ENCODE measurements at regions not wholly inside any gene's neighbourhood (a gene's known extent, or its start where the extent isn't known, plus 50 kb on each side); places are given as distances from the start of the nearest gene placed in this dataset.

DNA sequence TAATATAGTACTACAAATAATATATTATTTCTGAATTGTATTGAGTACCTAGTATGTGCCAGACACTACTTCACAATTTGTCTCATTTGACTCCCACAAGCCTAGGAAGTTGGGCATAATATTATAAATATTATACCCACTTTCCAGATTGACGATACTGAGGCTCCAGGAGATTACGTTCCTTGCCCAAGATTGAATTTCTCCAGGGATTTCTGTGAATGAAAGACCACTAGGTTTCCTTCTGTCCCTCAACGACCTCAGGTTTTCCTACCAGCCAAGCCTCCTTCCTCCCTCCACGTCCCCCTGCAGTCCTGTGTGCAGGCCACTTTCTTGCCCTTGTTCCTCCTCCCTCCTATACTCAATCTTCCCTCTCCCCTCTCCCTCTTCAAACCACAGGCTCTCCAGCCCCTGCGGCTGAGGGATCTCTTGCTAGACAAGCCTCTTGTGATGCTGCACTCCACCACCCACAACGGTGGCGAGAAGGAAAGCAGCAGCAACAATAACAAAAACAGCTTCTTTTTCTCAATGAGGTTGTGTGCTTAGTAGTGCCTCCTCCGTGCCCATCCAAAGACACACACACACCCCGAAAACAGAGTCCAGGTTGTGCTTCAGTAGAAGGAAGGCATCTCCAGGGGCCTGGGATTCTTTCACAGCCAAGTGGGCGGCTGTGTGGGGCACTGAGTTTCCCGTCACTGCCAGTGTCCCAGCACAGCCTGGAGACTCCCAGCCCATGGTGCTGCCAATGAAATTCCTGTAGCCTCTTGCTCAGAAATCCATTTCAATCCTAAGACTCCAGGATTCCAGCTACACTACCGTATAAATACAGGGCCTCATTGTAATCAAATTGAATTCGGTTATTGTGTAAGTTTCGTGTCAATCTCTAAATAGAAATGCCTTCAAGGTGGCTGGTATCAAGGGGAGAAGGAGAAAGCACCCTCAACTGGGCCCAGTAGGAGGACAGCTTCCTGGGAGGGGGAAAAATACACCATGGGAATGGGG, 94.4 kb downstream of the NCR2 start:
- DNase-seq, result no peak

DNA sequence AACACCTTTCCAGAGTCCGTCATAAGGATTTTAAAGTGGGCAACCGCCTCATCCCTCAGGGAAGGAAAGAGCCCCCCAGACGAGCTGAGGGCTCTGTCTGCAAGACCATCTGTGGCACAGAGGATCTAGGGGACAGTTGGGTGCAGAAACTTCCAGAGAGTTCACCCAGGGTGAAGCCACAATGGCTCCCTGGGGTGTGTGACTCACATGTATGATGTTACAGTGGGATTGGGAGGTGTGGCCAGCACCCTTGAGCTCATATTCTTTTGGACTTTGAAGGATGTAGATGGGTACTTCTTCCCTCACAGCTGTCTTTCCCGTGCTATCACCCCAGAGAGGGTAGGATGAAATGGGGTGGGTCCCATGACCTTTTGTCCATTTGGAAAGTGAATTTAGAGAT, 95.5 kb downstream of the NCR2 start:
- no peak for DNase-seq

DNA sequence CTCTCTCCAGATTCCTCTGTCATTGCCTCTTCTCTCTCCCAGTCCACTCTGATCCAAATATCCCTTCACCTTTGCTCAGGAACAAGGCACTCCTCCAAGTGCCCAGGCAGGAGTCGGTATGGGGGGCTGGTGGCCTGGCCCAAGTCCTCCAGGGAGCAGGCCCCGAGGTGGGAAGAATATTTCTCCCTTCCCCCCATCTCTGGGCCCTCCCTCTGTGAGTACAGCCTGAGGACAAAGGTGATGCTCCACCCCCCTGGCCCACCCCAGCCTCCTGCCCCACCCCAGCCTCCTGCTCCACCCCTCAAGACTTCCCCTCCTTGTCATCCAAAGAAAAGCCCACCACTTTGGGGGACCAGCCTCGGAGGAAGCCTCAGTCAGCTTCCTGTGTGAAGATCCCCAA, 96.9 kb downstream of the NCR2 start:
- DNase-seq, result no peak

DNA sequence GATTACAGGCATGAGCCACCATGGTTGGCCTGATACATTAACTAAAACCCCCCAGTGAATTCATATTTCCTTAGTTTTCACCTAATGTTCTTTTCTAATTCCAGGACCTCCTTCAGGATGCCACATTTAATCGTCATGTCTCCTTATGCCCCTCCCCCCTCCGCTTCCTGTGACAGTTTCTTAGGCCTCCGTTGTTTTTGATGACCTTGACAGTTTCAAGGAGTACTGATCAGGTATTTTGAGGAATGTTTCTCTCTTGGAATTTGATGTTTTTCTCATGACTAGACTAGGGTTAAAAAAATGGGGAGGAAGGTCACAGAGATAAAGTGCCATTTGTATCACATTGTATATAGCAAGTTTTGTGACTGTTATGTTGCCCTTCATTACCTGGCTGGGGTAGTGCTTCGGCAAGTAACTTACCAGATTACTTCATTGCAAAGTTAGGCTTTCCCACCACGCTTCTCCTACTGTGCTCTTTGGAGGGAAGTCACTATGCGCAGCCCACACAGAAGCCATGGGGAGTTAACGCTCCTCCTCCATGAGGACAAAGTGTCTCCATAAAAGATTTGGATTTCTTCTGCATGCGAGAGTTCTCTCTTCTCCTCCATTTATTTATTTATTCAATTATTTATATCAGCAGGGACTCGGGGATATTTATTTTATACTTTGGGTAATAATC, 99.5 kb downstream of the NCR2 start:
- DNase-seq, result no peak

DNA sequence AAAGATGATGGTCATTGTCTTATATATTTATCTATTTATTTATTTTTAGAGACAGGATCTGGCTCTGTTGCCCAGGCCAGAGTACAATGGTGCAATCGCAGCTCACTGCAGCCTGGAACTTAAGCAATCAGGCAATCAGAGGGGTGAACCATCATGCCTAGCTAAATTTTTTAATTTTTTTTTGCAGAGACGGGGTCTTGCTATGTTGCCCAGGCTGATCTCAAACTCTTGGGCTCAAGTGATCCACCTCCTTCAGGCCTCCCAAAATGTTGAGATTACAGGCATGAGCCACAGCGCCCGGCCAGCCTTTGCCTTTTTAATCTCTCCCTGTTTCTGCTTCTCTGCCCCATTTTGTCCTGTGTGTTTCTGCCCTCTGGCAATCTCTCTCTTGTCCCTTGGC, 102.2 kb downstream of the NCR2 start:
- DNase-seq, result no peak

DNA sequence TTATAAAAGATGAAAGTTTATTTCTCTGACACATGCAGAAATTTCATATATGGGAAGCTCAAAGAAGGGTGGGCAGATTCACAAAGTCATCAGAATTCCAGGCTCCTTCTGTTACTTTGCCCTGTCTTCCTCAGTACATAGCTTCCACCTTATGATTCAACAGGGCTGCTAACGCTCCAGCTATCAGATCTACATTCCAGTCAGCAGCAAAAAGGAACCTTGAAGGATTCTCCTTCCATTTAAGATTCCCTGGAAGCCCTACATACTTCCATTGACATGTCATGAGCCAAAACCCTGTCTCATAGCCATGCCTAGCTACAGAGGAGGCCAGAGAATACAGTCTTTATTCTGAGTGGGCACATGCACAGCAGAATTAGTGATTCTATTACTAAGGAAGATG, 103.3 kb downstream of the NCR2 start:
- no peak for DNase-seq

DNA sequence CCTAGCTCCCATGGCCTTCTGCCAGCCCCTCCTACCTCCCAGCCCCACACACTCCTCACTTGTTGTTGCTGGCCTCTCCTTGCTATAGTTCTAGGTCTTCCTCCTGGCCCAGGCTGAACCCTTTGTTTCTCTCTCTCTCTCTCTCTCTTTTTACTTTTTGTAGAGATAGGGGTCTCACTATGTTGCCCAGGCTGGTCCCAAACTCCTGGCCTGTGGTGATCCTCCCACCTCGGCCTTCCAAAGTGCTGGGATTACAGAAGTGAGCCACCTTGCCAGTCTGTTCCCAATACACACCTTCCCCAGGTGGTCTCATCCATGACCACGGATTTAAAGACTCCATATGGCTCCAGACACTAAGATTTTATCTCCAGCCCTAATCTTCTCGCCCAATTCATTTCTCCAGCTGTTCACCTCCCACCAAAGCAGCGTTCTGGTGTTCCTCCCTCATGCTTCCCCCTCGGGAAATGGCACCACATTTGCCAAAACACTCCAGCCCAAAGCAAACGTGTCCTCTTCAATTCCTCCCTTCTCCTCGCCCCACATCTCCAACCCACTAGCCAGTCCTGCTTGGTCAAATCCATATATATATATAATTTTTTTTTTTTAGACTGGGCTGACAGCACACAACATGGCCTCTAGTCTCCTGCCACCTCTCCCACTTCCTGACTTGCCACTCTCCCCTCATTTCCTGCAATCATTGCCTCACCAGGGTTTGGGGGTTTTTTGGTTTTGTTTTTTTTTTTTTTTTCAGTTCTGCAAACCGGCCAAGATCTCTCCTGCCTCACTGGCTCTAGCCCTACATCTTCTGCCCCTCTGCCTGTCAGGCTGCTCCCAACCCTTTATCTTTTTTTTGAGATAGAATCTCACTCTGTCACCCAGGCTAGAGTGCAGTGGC, 104.4 kb downstream of the NCR2 start:
- no peak for DNase-seq

DNA sequence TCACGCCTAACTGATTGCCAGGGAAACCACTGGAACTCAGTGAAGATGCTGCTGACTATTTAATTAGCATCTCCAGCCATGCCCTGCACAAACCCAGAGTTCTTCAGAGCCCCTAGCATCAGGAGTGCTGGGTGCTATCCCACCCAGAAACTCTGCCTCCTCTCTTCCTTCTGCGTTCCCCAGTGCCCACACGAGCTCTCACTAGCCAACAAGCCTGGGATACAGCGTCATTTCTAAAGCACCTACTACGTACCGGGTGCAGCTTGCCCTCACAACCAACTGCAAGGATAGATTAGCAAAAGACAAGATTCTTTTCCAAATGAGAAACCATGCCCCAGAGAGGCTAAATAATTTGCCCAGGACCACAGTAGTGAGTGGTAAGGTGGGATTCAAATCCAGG, 105.2 kb upstream of the FOXP4 start:
- no peak for DNase-seq

DNA sequence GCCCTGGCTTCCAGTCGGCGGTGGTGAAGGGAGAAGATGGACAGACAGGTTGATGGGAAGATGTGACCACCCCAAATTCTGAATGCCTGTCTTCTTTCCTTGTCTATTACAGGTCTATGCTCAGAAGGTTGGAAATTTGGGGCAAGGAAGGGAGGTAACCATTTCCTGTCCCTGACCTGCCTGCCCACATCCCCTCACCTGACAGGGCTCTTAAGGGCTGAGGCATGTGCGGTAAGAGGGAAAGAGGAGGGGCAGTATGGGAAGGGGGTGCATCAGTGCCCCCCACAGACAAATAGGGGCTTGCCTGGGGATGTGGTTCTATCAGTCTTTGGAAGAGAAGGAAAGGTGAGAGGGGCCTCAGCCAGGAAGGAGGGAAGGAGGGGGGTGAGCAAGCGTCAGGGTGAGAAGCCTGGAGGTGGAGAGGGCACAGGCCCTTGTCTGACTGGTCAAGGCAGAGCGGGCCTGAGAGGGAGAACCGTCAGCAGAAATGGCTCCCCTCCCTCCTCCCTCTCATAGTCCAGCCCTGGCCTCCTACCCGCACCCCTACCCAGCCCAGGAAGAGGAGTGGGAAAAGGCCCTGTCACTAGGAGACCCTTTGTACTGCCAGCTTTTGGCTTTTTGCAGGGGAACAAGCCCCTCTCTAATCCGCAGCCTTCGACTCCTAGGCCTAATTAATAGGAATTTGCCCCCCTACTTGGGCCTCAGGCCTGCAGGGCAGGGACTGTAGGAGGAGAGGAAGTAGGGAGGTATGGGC, 104.4 kb upstream of the FOXP4 start:
- no peak for DNase-seq

DNA sequence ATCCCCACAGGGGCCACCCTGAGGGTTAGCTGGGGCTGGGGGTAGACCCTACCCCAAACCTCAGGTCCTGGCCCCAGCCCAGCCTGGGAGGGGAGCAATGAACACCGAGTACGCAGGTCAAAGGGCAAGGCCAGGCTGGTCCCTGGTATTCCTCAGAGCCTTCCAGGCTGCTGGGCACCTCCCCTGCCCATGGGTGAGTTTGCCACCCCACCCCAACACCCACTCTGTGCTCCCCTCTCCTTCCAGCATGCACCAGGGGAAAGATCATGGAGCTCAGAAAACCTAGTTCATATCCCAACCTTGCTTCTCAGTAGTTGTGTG, 103.9 kb upstream of the FOXP4 start:
- no peak for DNase-seq

DNA sequence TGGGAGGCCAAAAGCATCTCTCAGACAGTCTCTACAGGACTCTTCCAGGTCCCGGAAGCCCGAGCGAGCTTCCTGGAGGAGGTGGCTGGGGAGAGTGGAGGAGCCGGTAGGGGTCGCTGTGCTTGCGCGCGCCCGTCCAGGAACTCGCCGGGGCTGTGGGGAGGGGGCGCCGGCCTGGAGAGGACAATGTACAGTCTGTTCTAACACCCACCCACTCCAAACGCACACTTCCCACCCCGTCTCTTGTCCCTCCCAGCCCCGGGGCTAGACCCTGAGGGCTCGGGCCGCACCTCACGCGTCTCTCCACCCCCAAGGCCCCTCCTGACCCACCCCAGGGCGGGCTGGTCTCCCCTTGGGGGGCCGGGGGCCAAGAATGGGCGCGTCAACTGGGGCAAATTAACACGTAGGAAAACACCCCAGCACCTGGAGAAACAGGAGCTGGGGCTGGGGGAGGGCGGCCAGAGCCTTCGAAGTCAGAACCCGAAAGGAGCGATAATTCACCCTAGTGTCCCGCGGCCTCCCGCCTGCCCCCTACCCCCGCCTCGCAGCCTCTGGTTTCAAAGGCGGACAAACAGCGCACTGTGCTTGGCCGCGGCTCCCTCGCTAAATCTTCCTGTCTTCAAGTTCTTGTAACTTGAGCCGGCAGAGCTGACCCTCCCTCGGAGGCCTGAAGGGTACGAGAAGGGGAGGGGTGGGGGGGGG, 103.2 kb upstream of the FOXP4 start:
- no peak for DNase-seq

DNA sequence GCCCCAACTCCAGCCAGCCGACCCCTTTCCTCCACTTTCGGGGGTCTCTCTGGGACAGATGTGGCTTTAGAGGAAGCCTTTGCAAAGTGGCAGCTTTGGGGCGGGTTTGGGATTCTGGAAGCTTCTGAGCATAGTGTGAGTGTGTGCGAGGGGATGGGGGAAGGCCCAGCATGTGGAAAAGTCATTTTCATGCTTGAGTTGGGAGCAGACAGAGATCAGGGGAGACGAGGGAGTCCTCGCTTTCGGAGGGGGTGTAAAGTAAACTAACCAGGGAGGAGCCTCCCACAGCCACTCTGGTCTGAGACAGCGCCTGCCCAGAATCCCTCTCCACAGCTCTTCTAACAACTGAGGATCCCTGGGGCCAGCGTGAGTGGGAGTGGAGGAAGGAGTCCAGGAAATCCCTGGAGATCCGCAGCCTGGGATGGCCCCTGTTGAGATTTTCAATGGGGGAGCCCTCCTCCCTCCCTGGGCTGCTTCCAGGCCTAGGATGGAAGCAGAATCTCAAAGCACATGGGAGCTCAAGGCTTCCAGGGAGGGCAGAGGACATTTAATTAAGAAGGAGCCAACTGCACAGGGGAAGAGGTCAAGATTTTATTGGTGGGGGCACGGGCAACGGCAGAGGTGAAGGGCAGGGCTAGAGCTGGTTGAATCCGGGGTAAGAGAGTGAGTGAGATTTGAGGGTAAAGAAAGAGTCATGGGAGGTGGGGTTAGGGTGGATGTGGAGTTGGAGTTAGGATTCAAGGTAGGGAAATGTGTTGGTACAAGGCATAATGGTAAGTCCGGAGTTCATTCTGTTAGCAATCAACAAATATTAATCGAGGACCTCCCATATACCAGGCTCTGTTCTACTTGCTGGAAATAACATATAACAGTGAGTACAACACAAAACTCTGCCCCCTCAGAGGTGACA, 102.3 kb upstream of the FOXP4 start:
- no peak for DNase-seq

DNA sequence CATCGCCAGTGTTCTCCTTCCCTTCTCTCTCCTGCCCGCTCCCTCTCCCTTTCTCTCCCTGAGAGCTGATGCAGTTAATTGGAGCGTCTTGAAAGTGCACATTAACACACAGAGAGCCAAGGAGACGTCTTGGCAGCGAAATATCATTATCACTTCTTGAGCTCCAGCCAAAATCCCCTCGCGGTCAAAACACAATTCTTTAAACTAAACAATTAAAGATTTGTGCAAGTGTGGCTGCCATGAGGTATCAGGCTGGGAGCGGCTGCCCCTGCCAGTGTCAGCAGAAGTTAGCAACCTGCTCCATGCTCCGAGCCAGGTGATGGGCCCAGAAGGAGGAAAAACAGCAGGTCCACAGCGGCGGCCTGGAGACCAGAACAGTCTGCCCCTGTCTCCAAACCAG, 100.9 kb upstream of the FOXP4 start:
- no peak for DNase-seq

DNA sequence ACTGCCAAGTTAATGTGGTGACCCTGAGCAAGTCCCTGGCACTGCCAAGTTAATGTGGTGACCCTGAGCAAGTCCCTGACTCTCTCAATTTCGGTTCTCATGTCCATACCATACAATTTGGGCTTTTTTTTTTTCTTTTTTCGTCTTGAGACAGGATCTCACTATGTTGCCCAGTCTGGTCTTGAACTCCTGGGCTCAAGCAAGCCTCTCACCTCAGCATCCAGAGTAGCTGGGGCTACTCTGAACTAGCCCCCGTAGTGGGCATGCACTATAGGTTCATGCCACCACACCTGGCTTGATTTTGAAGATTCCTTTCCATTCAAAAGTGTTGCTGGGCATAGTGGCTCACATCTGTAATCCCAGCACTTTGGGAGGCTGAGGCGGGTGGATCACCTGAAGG, 100.0 kb upstream of the FOXP4 start:
- no peak for DNase-seq

DNA sequence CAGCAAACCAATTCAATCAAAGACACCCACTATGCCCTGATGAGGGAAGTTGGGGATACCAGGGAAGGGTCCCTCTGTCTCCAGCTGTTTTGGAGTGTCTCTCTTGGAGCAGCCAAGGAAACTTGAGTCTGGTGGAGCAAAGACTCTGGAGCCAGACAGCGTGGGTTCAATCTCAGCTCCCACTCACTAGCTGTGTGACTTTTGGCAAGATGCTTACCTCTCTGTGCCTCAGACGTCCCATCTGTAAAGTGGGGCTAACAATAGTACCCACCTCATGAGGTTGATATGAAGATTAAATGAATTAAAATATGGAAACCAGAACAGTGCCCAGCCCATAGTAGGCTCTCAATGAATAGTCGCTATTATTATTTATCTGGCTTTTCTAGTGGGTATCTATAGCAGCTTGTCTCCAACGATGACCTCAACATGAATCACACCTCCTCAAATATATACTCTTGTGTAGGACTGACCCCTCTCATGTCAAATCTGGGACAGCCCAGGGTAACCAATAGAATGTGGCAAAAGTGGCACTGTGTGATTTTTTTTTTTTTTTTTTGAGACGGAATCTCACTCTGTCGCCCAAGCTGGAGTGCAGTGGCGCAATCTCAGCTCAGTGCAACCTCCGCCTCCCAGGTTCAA, 99.2 kb upstream of the FOXP4 start:
- DNase-seq, result no peak

DNA sequence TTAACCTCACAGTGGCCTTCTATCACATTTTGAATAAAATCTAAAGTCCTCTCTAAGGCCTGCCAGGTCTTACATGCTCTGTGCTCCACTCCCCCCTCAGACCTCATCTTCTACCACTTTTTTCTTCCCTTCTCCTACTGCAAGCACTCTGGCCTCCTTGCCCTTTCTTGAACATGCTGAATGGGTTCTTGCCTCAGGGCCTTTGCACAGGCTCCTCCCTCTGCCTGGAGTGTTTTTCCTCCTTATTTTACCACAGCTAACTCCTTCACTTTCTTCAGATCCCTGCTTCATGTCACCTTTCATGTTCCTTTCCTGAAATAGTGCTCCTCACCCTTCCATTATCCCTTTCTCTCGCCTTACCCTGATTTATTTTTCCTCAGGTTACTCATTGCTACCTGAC, 97.9 kb upstream of the FOXP4 start:
- DNase-seq, result no peak

DNA sequence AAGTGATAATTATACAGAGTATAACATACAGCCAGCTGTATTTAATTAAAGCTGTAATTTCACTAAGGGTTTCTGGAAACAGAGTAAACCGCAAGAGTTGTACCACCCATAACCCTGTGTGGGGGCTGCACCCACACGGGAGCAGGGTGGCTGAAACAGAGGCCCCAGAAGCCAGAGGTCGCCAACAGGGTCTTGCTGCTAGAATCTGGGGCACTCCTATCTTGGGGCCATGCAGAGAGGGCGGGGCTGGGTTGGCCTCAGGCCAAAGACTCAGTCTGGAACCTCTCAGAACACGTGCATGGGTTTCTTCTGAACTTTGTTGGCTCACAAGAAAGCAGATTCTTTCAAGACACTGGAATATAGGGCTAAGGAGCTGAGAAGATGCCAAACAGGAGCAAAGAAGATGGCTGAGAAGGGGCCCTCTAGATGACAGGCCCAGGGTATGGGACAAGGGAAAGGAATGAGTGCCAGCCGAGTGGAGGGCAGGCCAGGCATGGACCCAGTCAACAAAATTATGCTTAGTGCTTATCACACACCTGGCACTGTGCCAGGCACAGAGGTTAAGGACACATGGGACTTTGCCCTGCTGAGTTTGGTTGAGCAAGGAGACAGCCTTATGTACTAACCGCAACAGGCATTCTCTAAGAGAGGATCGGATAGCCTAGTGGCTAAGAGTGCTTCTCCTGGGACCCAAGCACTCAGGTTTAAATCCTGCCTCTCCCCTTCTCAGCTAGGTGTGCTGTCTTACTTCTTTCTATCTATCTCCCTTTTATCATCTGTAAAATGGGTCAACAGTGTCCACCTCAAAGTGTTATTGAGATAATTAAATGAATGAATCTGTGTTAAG, 96.6 kb upstream of the FOXP4 start:
- no peak for DNase-seq

DNA sequence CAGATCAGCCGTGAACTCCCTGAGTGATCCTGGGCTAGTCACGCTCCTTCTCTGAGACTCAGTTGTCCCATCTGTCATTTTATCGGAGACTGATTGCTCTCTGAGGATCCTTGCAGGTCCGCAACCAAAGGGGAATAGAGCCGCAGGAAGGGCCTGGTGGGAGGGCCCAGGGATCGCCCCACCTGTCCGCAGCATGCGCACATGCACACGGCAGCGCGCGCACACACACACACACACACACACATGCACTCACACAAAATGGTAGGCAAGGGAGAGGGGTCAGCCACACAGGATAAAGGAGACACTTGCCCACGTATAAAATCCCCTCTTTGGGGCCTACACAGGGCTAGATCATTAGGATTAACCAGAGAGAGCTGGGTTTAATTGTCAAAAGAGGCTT, 95.6 kb upstream of the FOXP4 start:
- DNase-seq, result no peak

DNA sequence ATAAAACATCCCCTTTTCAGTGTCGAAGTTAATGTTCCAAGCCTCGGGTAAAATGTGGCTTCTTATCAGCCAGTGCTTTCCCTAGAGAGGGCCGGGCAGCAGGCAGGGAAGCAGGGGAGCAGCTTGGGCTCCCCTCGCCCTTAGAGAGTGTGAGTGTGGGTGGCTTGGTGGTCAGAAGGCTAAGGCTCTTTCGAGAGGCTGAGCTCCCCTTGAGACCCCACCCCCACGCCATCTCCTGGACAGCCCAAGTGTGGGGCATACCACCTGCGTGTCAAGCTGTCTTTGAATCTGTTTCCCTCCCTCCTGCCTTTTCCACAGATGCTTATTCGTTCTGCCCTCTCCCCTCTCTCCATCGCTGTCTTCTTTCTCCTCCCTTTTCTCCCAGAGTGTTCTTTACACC, 95.1 kb upstream of the FOXP4 start:
- DNase-seq, result no peak
